ENCODE measurements at regions not wholly inside any gene's neighbourhood (a gene's known extent, or its start where the extent isn't known, plus 50 kb on each side); places are given as distances from the start of the nearest gene placed in this dataset.

GRCh38 chr21:22584308-22584707 is 1586.1 kb downstream of the NCAM2 start:
- TF ChIP-seq CTCF (IDR thresholded peaks at IDR 0.05; ENCODE audit: insufficient read depth, low read depth, low read length) = no peak
- no peaks in the 10 kb centered on the region for H3K36me3 ChIP-seq (ENCODE audit: control insufficient read depth, insufficient read depth, low read length)
- no peak overlapping the region for H3K4me3 ChIP-seq (ENCODE audit: low read depth, low read length)
- no peak for DNase-seq (ENCODE audit: low read depth)
- CTCF ChIA-PET = no interaction called here
- POLR2A ChIA-PET = no interaction called here
- H3K27me3 ChIP-seq (ENCODE audit: control insufficient read depth, insufficient read depth, low read length) = no peaks in the 10 kb centered on the region

- Histone ChIP-seq H3K4me3 (ENCODE audit: low read depth, low read length) (no peak overlapping the region), H3K36me3 (ENCODE audit: control insufficient read depth, insufficient read depth, low read length) (no peaks in the 10 kb centered on the region), H3K27me3 (ENCODE audit: control insufficient read depth, insufficient read depth, low read length) (no peaks in the 10 kb centered on the region)
- no peak for TF ChIP-seq CTCF (IDR thresholded peaks at IDR 0.05; ENCODE audit: insufficient read depth, low read depth, low read length)
- DNase-seq (ENCODE audit: low read depth) = no peak
- POLR2A ChIA-PET = no interaction called here
- CTCF ChIA-PET = no interaction called here
Observed at GRCh38 chr21:22585558-22585957, 1587.3 kb downstream of the NCAM2 start.

GRCh38 chr21:22597660-22598255 is 1599.5 kb downstream of the NCAM2 start:
- H3K4me3 ChIP-seq (ENCODE audit: low read depth, low read length) = no peak overlapping the region
- H3K27me3 ChIP-seq (ENCODE audit: control insufficient read depth, insufficient read depth, low read length) = no peaks in the 10 kb centered on the region
- no peaks in the 10 kb centered on the region for H3K36me3 ChIP-seq (ENCODE audit: control insufficient read depth, insufficient read depth, low read length)
- no peak for DNase-seq (ENCODE audit: low read depth)
- TF ChIP-seq CTCF (IDR thresholded peaks at IDR 0.05; ENCODE audit: insufficient read depth, low read depth, low read length) = no peak
- CTCF ChIA-PET = no interaction called here
- POLR2A ChIA-PET = no interaction called here

GRCh38 chr21:22609802-22610201 is 1611.6 kb downstream of the NCAM2 start:
- no peak for TF ChIP-seq CTCF (IDR thresholded peaks at IDR 0.05; ENCODE audit: insufficient read depth, low read depth, low read length)
- CTCF ChIA-PET = no interaction called here
- Histone ChIP-seq H3K4me3 (ENCODE audit: low read depth, low read length) (no peak overlapping the region), H3K36me3 (ENCODE audit: control insufficient read depth, insufficient read depth, low read length) (no peaks in the 10 kb centered on the region), H3K27me3 (ENCODE audit: control insufficient read depth, insufficient read depth, low read length) (no peaks in the 10 kb centered on the region)
- no peak for DNase-seq (ENCODE audit: low read depth)
- POLR2A ChIA-PET = no interaction called here

GRCh38 chr21:22627911-22628310 is 1629.7 kb downstream of the NCAM2 start:
- ChIA-PET POLR2A (no interaction called here), CTCF (no interaction called here)
- DNase-seq (ENCODE audit: low read depth) = no peak
- no peak for TF ChIP-seq CTCF (IDR thresholded peaks at IDR 0.05; ENCODE audit: insufficient read depth, low read depth, low read length)
- Histone ChIP-seq H3K36me3 (ENCODE audit: control insufficient read depth, insufficient read depth, low read length) (no peaks in the 10 kb centered on the region), H3K4me3 (ENCODE audit: low read depth, low read length) (no peak overlapping the region), H3K27me3 (ENCODE audit: control insufficient read depth, insufficient read depth, low read length) (no peaks in the 10 kb centered on the region)
